ENCODE measurements at regions not wholly inside any gene's neighbourhood (a gene's known extent, or its start where the extent isn't known, plus 50 kb on each side); places are given as distances from the start of the nearest gene placed in this dataset.

DNA sequence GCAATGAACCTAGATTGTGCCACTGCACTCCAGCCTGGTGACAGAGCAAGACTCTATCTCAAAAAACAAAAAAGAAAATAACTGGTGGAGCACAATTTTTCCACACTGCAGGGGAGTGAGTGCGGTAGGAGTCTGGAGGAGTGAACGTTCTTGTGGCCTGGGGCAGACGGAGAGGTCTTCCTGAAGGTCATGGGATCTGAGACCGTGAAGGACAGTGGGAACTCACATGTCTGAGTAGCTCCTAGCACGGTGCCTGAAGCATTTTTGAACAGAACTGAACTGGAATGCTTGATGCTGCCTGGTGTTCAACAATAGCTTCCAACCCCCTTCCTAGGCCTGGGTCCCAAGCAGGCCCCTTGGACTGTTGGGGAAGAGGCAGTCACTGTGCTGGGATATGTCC, 84.3 kb upstream of the PODXL start:
- H3K4me1 ChIP-seq (ENCODE audit: insufficient read depth, low read length), result 0 out of 2 replicates have a peak, but pooled peaks cover 4% of the 10 kb centered on the region
- H3K4me3 ChIP-seq (ENCODE audit: low read length), result no peak overlapping the region
- H3K27me3 ChIP-seq (ENCODE audit: low read length), result no peaks in the 10 kb centered on the region
- BruUV-seq (replicated peaks), result no TSS peak
- no peak overlapping the region for H3K27ac ChIP-seq (ENCODE audit: low read length)
- CTCF ChIA-PET, result no interaction called here
- no peaks in the 10 kb centered on the region for H3K79me2 ChIP-seq (ENCODE audit: low read length)
- ATAC-seq, result no peak
- DNase-seq, result no peak
- H2AFZ ChIP-seq (ENCODE audit: low read length), result no peak overlapping the region
- H3K4me2 ChIP-seq (ENCODE audit: low read length), result no peak overlapping the region
- POLR2A ChIA-PET (ENCODE audit: unreplicated experiment), result no interaction called here
- no peaks in the 10 kb centered on the region for H3K9me3 ChIP-seq (ENCODE audit: low read length)
- no peaks in the 10 kb centered on the region for H3F3A ChIP-seq (ENCODE audit: low read length, unreplicated experiment)
- intact Hi-C loops (cut with micrococcal nuclease), result no loop called here
- TF ChIP-seq EZH2 (IDR thresholded peaks at IDR 0.05; ENCODE audit: low read length, unreplicated experiment) (no peak), CTCF (conservative IDR thresholded peaks at IDR 0.05; ENCODE audit: low read depth, low read length) (no peak), EZH2phosphoT487 (IDR thresholded peaks at IDR 0.05; ENCODE audit: borderline replicate concordance, low read length) (no peak)
- no peaks in the 10 kb centered on the region for H4K20me1 ChIP-seq (ENCODE audit: low read length)
- H3K36me3 ChIP-seq (ENCODE audit: low read depth, low read length), result no peaks in the 10 kb centered on the region
- no peak overlapping the region for H3K9ac ChIP-seq (ENCODE audit: low read length)
- no peaks in the 10 kb centered on the region for H3K9me2 ChIP-seq (replicated peaks; ENCODE audit: low read length)

- H3K9me2 ChIP-seq (replicated peaks; ENCODE audit: low read length), result no peaks in the 10 kb centered on the region
- H3K9me3 ChIP-seq (ENCODE audit: low read length), result no peaks in the 10 kb centered on the region
- no peak overlapping the region for H3K4me2 ChIP-seq (ENCODE audit: low read length)
- ChIA-PET CTCF (no interaction called here), POLR2A (ENCODE audit: unreplicated experiment) (no interaction called here)
- H3F3A ChIP-seq (ENCODE audit: low read length, unreplicated experiment), result no peaks in the 10 kb centered on the region
- no peaks in the 10 kb centered on the region for H3K79me2 ChIP-seq (ENCODE audit: low read length)
- ATAC-seq, result no peak
- H3K4me1 ChIP-seq (ENCODE audit: insufficient read depth, low read length), result peaks cover 8% of the 10 kb centered on the region
- no peak overlapping the region for H3K4me3 ChIP-seq (ENCODE audit: low read length)
- H2AFZ ChIP-seq (ENCODE audit: low read length), result no peak overlapping the region
- H3K27ac ChIP-seq (ENCODE audit: low read length), result no peak overlapping the region
- DNase-seq, result no peak
- intact Hi-C loops (cut with micrococcal nuclease), result no loop called here
- BruUV-seq (replicated peaks), result no TSS peak
- no peaks in the 10 kb centered on the region for H3K36me3 ChIP-seq (ENCODE audit: low read depth, low read length)
- H4K20me1 ChIP-seq (ENCODE audit: low read length), result no peaks in the 10 kb centered on the region
- H3K9ac ChIP-seq (ENCODE audit: low read length), result no peak overlapping the region
- no peaks in the 10 kb centered on the region for H3K27me3 ChIP-seq (ENCODE audit: low read length)
- TF ChIP-seq EZH2phosphoT487 (IDR thresholded peaks at IDR 0.05; ENCODE audit: borderline replicate concordance, low read length) (no peak), CTCF (conservative IDR thresholded peaks at IDR 0.05; ENCODE audit: low read depth, low read length) (no peak), EZH2 (IDR thresholded peaks at IDR 0.05; ENCODE audit: low read length, unreplicated experiment) (no peak)
Observed at GRCh38 chr7:131638641-131639430, 82.4 kb upstream of the PODXL start.

DNA sequence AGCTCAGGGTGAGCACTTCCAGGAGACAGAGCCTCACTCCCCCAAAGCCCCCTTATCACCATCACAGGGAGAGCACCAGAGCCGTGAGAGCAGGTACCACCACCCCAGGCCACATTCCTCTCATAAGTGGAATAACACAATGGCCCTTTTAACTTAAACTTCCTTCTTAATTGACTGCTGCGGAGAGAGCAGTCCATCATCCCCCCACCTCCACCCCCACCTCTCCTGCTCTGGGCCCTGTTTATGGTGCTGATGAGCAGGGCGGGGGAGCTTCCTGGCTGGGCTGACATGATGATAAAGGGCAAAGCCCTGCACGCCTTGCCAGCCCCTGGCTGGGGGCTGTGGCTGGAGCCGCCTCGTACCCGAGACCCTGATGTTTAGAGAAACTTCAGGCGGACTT, 81.4 kb upstream of the PODXL start:
- Histone ChIP-seq H3K4me2 (ENCODE audit: low read length) (no peak overlapping the region), H4K20me1 (ENCODE audit: low read length) (no peaks in the 10 kb centered on the region), H3K9ac (ENCODE audit: low read length) (no peak overlapping the region), H3K27me3 (ENCODE audit: low read length) (no peaks in the 10 kb centered on the region), H3K9me3 (ENCODE audit: low read length) (no peaks in the 10 kb centered on the region), H3K4me1 (ENCODE audit: insufficient read depth, low read length) (peaks cover 18% of the 10 kb centered on the region), H3K36me3 (ENCODE audit: low read depth, low read length) (no peaks in the 10 kb centered on the region), H3K9me2 (replicated peaks; ENCODE audit: low read length) (no peaks in the 10 kb centered on the region), H3K27ac (ENCODE audit: low read length) (no peak overlapping the region), H2AFZ (ENCODE audit: low read length) (no peak overlapping the region), H3F3A (ENCODE audit: low read length, unreplicated experiment) (no peaks in the 10 kb centered on the region), H3K4me3 (ENCODE audit: low read length) (no peak overlapping the region), H3K79me2 (ENCODE audit: low read length) (no peaks in the 10 kb centered on the region)
- CTCF ChIA-PET, result no interaction called here
- no peak for TF ChIP-seq EZH2phosphoT487 (IDR thresholded peaks at IDR 0.05; ENCODE audit: borderline replicate concordance, low read length)
- TF ChIP-seq CTCF (conservative IDR thresholded peaks at IDR 0.05; ENCODE audit: low read depth, low read length), result no peak
- TF ChIP-seq EZH2 (IDR thresholded peaks at IDR 0.05; ENCODE audit: low read length, unreplicated experiment), result no peak
- ATAC-seq (no peak), DNase-seq (no peak)
- BruUV-seq (replicated peaks), result no TSS peak
- intact Hi-C loops (cut with micrococcal nuclease), result no loop called here
- POLR2A ChIA-PET (ENCODE audit: unreplicated experiment), result no interaction called here
